ENCODE measurements at regions not wholly inside any gene's neighbourhood (a gene's known extent, or its start where the extent isn't known, plus 50 kb on each side); places are given as distances from the start of the nearest gene placed in this dataset.

GRCh38 chr6:133590814-133591213 lies 298.1 kb upstream of the TCF21 start:
- H3K4me2 ChIP-seq (ENCODE audit: insufficient read depth, low read length): no peak overlapping the region
- BruUV-seq (replicated peaks): no TSS peak
- no peaks in the 10 kb centered on the region for H3K79me2 ChIP-seq (ENCODE audit: control insufficient read depth, insufficient read depth, low read length)
- POLR2A ChIA-PET: no interaction called here
- no peaks in the 10 kb centered on the region for H3K4me1 ChIP-seq (ENCODE audit: control insufficient read depth, extremely low read depth, insufficient read depth, low read length)
- TF ChIP-seq POLR2A (IDR thresholded peaks at IDR 0.05; ENCODE audit: low read depth, low read length) (no peak), JUN (IDR thresholded peaks at IDR 0.05; ENCODE audit: borderline replicate concordance, insufficient read depth, insufficient read length, low read depth) (no peak), GATA2 (IDR thresholded peaks at IDR 0.05; ENCODE audit: insufficient read depth, insufficient read length, low read depth, low read length) (no peak), CTCF (IDR thresholded peaks at IDR 0.05; ENCODE audit: extremely low read depth in 1 of 2, insufficient read depth in 1 of 2, low read depth in 1 of 2, low read length in 2 of 2) (no peak), EZH2 (IDR thresholded peaks at IDR 0.05; ENCODE audit: borderline replicate concordance, low read depth, low read length, severe bottlenecking) (no peak), POLR2AphosphoS5 (IDR thresholded peaks at IDR 0.05; ENCODE audit: insufficient read depth, low read depth, low read length) (no peak), MAX (IDR thresholded peaks at IDR 0.05; ENCODE audit: insufficient read depth, insufficient read length) (no peak), MYC (IDR thresholded peaks at IDR 0.05; ENCODE audit: low read depth, low read length) (no peak), FOS (IDR thresholded peaks at IDR 0.05; ENCODE audit: borderline replicate concordance, insufficient read depth, low read length) (no peak)
- H3K9ac ChIP-seq (replicated peaks; ENCODE audit: extremely low read depth, insufficient read depth, low read length): no peak overlapping the region
- H3K4me3 ChIP-seq (replicated peaks in 1 of 3; ENCODE audit: insufficient read depth in 1 of 3, low read depth in 1 of 3, low read length in 3 of 3): no peak overlapping the region
- no peaks in the 10 kb centered on the region for H3K9me3 ChIP-seq (replicated peaks; ENCODE audit: control insufficient read depth, insufficient read depth, low read length)
- H2AFZ ChIP-seq (ENCODE audit: low read depth, low read length): no peak overlapping the region
- DNase-seq (ENCODE audit: low read depth, low spot score): no peak
- intact Hi-C loops (cut with micrococcal nuclease) (no loop called here), dilution Hi-C loops (cut with MboI; ENCODE audit: extremely low pct_ligation_motif_present, low sequenced_read_pairs) (no loop called here)
- no peaks in the 10 kb centered on the region for H3K36me3 ChIP-seq (ENCODE audit: control insufficient read depth in 2 of 2, extremely low read depth in 1 of 2, insufficient read depth in 2 of 2, low read length in 2 of 2)
- no peaks in the 10 kb centered on the region for H4K20me1 ChIP-seq (replicated peaks; ENCODE audit: control insufficient read depth, extremely low read depth, insufficient read depth, low read length)
- no peak overlapping the region for H3K27ac ChIP-seq (ENCODE audit: insufficient read depth, low read depth, low read length)
- no peak for FAIRE-seq
- H3K9me1 ChIP-seq (replicated peaks; ENCODE audit: control insufficient read depth, extremely low read depth, insufficient read depth, low read length): no peaks in the 10 kb centered on the region
- CTCF ChIA-PET: interaction anchor here (1.2 kb wide), 1 partner anchor 231 kb away, joined by 3 read pairs; no protein-coding TSS in a partner anchor
- no peaks in the 10 kb centered on the region for H3K27me3 ChIP-seq (ENCODE audit: control insufficient read depth in 2 of 2, insufficient read depth in 2 of 2, low read length in 2 of 2)
